GM23248 (cell line): ENCODE measurements at regions not wholly inside any gene's neighbourhood (a gene's known extent, or its start where the extent isn't known, plus 50 kb on each side); places are given as distances from the start of the nearest gene placed in this dataset.

Experiments
- EZH2 ChIP-seq: fragments of 200-600 bp; sonication (generic); IDR thresholded peaks from 2 replicates; pipeline ENCODE4 v1.6.1; 2018; ENCODE audit warnings: antibody characterized with exemption, mild to moderate bottlenecking; ENCODE audit not compliant: insufficient read depth, poor library complexity, severe bottlenecking
- EZH2phosphoT487 ChIP-seq: fragments of 200-600 bp; sonication (generic); IDR thresholded peaks from 2 replicates; pipeline ENCODE4 v1.6.1; 2018; ENCODE audit warnings: antibody characterized with exemption, moderate library complexity, mild to moderate bottlenecking, low read depth; ENCODE audit not compliant: insufficient read depth

DNA sequence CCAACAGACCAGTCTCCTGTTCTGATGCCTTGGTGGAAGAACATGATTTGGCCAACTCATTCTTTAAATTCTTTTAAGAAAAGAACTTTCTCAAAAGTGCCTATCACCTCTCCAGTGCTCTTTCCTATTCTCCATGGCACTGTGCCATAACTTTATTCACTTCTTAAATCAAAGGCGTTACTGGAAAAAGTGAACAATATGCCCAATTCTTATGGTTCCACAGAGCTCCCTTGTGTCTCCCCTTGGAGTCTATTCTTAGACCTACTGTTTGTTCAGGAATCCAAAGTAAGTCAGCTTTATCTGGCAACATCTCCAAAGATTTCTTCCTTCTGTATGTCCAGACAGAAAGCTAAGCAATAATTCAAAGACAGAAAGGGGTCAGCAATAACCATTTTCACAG is 111.9 kb upstream of the MAGI3 start:
- TF ChIP-seq EZH2phosphoT487 (no peak), EZH2 (no peak)
